ENCODE measurements at regions not wholly inside any gene's neighbourhood (a gene's known extent, or its start where the extent isn't known, plus 50 kb on each side); places are given as distances from the start of the nearest gene placed in this dataset.

- no peak for TF ChIP-seq CTCF (IDR thresholded peaks at IDR 0.05; ENCODE audit: insufficient read depth, low read depth, low read length)
- no peak for TF ChIP-seq EZH2 (IDR thresholded peaks at IDR 0.05; ENCODE audit: insufficient read depth, low read length)
Measured at GRCh38 chr12:111155521-111155920, 213.4 kb downstream of the PHETA1 start.
